Astrocyte (in vitro differentiated cells and primary cell): ENCODE measurements at regions not wholly inside any gene's neighbourhood (a gene's known extent, or its start where the extent isn't known, plus 50 kb on each side); places are given as distances from the start of the nearest gene placed in this dataset.

ENCODE experiments used
- EZH2 ChIP-seq: IDR thresholded peaks from 2 replicates; pipeline ENCODE4 v1.6.1; 2012; ENCODE audit warnings: mild to moderate bottlenecking, low read length, inconsistent platforms; ENCODE audit not compliant: insufficient read depth
- TF ChIP-seq, protein P1 (sequence below): IDR thresholded peaks from 2 replicates; pipeline ENCODE4 v1.5.1; 2011; ENCODE audit warnings: low read depth, mild to moderate bottlenecking, inconsistent platforms, low read length, moderate library complexity; ENCODE audit not compliant: insufficient read depth

DNA sequence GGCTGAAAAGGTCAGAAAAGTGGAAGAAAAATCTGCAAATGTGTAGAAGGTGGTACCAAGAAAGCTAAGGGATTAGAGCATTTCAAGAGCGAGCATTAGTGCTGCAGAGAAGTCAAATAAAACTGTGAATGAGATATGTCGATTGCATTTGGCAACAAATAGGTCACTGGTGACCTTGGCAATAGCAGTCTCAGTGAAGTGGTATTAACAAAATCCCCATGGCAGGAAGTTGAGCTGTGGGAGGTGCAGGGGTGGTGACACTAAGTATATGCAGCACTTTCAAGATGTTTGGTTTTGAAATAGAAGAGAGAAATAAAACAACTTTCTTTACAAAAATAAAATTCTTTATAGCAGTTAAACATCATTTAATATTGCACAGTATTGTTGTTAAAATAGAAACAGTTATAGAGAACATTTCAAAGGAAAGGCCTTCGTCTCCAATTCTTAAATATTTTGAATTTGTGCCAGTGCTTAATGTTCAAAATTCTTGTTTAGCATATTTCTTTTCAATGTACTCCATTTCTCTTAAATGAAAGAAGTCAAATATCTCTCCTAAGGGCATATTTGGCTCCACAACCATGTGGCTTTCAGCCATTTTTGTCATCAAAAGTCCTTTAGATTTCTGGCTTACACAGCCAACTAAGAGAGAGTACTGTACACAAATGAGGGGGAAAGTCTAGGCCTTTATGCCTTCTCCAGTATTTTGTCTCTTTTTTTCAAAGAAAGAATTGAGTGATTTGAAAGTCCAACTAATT, 443.0 kb upstream of the MMADHC start:
- TF ChIP-seq, protein P1, sequence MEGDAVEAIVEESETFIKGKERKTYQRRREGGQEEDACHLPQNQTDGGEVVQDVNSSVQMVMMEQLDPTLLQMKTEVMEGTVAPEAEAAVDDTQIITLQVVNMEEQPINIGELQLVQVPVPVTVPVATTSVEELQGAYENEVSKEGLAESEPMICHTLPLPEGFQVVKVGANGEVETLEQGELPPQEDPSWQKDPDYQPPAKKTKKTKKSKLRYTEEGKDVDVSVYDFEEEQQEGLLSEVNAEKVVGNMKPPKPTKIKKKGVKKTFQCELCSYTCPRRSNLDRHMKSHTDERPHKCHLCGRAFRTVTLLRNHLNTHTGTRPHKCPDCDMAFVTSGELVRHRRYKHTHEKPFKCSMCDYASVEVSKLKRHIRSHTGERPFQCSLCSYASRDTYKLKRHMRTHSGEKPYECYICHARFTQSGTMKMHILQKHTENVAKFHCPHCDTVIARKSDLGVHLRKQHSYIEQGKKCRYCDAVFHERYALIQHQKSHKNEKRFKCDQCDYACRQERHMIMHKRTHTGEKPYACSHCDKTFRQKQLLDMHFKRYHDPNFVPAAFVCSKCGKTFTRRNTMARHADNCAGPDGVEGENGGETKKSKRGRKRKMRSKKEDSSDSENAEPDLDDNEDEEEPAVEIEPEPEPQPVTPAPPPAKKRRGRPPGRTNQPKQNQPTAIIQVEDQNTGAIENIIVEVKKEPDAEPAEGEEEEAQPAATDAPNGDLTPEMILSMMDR = no peak
- no peak for TF ChIP-seq EZH2
